K562 (cell line): ENCODE measurements at regions not wholly inside any gene's neighbourhood (a gene's known extent, or its start where the extent isn't known, plus 50 kb on each side); places are given as distances from the start of the nearest gene placed in this dataset.

Source experiments
- CBX5 ChIP-seq: IDR thresholded peaks from 2 replicates; pipeline ENCODE4 v1.6.1; 2014; ENCODE audit warnings: low read depth, borderline replicate concordance
- CBX8 ChIP-seq: fragments of 200-600 bp; sonication (generic); IDR thresholded peaks from 2 replicates; pipeline ENCODE4 v1.6.1; 2012; ENCODE audit warnings: borderline replicate concordance, mixed run types, low read depth, mild to moderate bottlenecking, moderate library complexity, mixed read lengths, low read length, control low read depth, inconsistent platforms; ENCODE audit not compliant: poor library complexity, severe bottlenecking; ENCODE audit errors: extremely low read depth
- CC2D1A ChIP-seq: fragments of 450-650 bp; IDR thresholded peaks from 2 replicates; pipeline ENCODE4 v1.6.1; 2017; ENCODE audit warnings: mild to moderate bottlenecking
- FOXA3 ChIP-seq, 2 experiments: fragments of 450-650 bp in 1 of 2; sonication (generic) in 1 of 2; formaldehyde crosslinking; IDR thresholded peaks in 1 of 2; conservative IDR thresholded peaks in 1 of 2; 2 replicates each; pipeline versions ENCODE4 v1.4.0 to v1.8.0; 2020 to 2022; ENCODE audit warnings: mild to moderate bottlenecking in 2 of 2, missing genetic modification reagents in 1 of 2
- HSF4 ChIP-seq: fragments of 250-450 bp; sonication (Bioruptor Pico); IDR thresholded peaks from 2 replicates; pipeline ENCODE4 v2.1.2; 2022; ENCODE audit warnings: mild to moderate bottlenecking, moderate library complexity, borderline replicate concordance
- ILK ChIP-seq: fragments of 450-650 bp; IDR thresholded peaks from 2 replicates; pipeline ENCODE4 v1.6.1; 2016; ENCODE audit warnings: missing genetic modification characterization, low read depth, mild to moderate bottlenecking, missing compliant biosample characterization, moderate library complexity, borderline replicate concordance
- MAFF ChIP-seq: IDR thresholded peaks from 2 replicates; pipeline ENCODE4 v1.6.1; 2012; ENCODE audit warnings: low read length, improper control_type of control experiment
- MAFK ChIP-seq: IDR thresholded peaks from 2 replicates; pipeline ENCODE4 v1.6.1; 2011; ENCODE audit warnings: low read length, improper control_type of control experiment
- MCM2 ChIP-seq: fragments of 450-650 bp; IDR thresholded peaks from 2 replicates; pipeline ENCODE4 v1.6.1; 2017; ENCODE audit warnings: low read depth, mild to moderate bottlenecking
- MCM5 ChIP-seq: fragments of 450-650 bp; IDR thresholded peaks from 2 replicates; pipeline ENCODE4 v1.6.1; 2016; ENCODE audit warnings: low read depth
- MEIS2 ChIP-seq: fragments of 450-650 bp; IDR thresholded peaks from 2 replicates; pipeline ENCODE4 v1.6.1; 2014; ENCODE audit warnings: mild to moderate bottlenecking; ENCODE audit not compliant: partially characterized antibody
- NCOA2 ChIP-seq, 2 experiments: fragments of 450-650 bp; IDR thresholded peaks; 2 replicates each; pipeline ENCODE4 v1.6.1; 2018; ENCODE audit warnings: mild to moderate bottlenecking in 2 of 2, moderate library complexity in 1 of 2; ENCODE audit not compliant: partially characterized antibody in 2 of 2
- RBM34 ChIP-seq: fragments of 200-400 bp; formaldehyde crosslinking; IDR thresholded peaks from 2 replicates; pipeline ENCODE4 v1.6.1; 2018; ENCODE audit warnings: low read length, borderline replicate concordance; ENCODE audit not compliant: insufficient read depth
- SP2 ChIP-seq: IDR thresholded peaks from 2 replicates; pipeline ENCODE4 v1.6.1; 2011; ENCODE audit warnings: mild to moderate bottlenecking, low read depth, low read length, moderate library complexity; ENCODE audit not compliant: poor library complexity, severe bottlenecking; ENCODE audit errors: extremely low read depth
- SPI1 ChIP-seq: IDR thresholded peaks from 2 replicates; pipeline ENCODE4 v1.6.1; 2011; ENCODE audit warnings: low read depth, low read length, control low read depth, borderline replicate concordance
- TAF1 ChIP-seq: IDR thresholded peaks from 2 replicates; pipeline ENCODE4 v1.6.1; 2011; ENCODE audit warnings: mild to moderate bottlenecking, low read length, moderate library complexity; ENCODE audit not compliant: insufficient read depth, control insufficient read depth, severe bottlenecking; ENCODE audit errors: extremely low read depth
- TCFL5 ChIP-seq: fragments of 250-450 bp; sonication (Bioruptor Pico); conservative IDR thresholded peaks from 2 replicates; pipeline ENCODE4 v1.6.1; 2021; ENCODE audit warnings: mild to moderate bottlenecking, moderate library complexity, matching md5 sums
- YY1 ChIP-seq, 3 experiments: IDR thresholded peaks; 2 replicates each; pipeline ENCODE4 v1.6.1; 2011; ENCODE audit warnings: low read length in 2 of 3, mild to moderate bottlenecking in 2 of 3, moderate library complexity in 2 of 3, borderline replicate concordance in 1 of 3, control low read depth in 1 of 3, low read depth in 1 of 3; ENCODE audit not compliant: insufficient read depth in 3 of 3, insufficient replicate concordance in 2 of 3, control insufficient read depth in 1 of 3, insufficient read length in 1 of 3; ENCODE audit errors: extremely low read depth in 1 of 3
- ZC3H4 ChIP-seq: sonication (generic); formaldehyde crosslinking; IDR thresholded peaks from 2 replicates; pipeline ENCODE4 v1.9.0; 2021; ENCODE audit warnings: missing genetic modification reagents, borderline replicate concordance
- ZC3H8 ChIP-seq: fragments of 450-650 bp; IDR thresholded peaks from 2 replicates; pipeline ENCODE4 v1.6.1; 2017
- ZKSCAN8 ChIP-seq: fragments of 200-800 bp; sonication (Bioruptor generic); IDR thresholded peaks from 2 replicates; pipeline ENCODE4 v1.6.1; 2016; ENCODE audit warnings: missing genetic modification characterization, missing compliant biosample characterization
- ZNF316 ChIP-seq: fragments of 450-650 bp; IDR thresholded peaks from 2 replicates; pipeline ENCODE4 v1.6.1; 2016
- ZNF57 ChIP-seq: fragments of 450-650 bp; formaldehyde crosslinking; IDR thresholded peaks from 2 replicates; pipeline ENCODE4 v1.4.0; 2020; ENCODE audit warnings: mild to moderate bottlenecking, moderate library complexity
- ZNF766 ChIP-seq: fragments of 200-800 bp; sonication (Bioruptor generic); conservative IDR thresholded peaks from 2 replicates; pipeline ENCODE4 v1.6.1; 2016; ENCODE audit warnings: missing genetic modification characterization, missing compliant biosample characterization
- TF ChIP-seq, protein P1 (sequence below), 2 experiments: fragments of 450-650 bp in 1 of 2; sonication (generic) in 1 of 2; formaldehyde crosslinking in 1 of 2; IDR thresholded peaks in 1 of 2; conservative IDR thresholded peaks in 1 of 2; 2 replicates each; pipeline versions ENCODE4 v1.6.1 to v1.8.1; 2016 to 2023; ENCODE audit warnings: mild to moderate bottlenecking in 2 of 2, moderate library complexity in 2 of 2, inconsistent platforms in 1 of 2, missing genetic modification reagents in 1 of 2

DNA sequence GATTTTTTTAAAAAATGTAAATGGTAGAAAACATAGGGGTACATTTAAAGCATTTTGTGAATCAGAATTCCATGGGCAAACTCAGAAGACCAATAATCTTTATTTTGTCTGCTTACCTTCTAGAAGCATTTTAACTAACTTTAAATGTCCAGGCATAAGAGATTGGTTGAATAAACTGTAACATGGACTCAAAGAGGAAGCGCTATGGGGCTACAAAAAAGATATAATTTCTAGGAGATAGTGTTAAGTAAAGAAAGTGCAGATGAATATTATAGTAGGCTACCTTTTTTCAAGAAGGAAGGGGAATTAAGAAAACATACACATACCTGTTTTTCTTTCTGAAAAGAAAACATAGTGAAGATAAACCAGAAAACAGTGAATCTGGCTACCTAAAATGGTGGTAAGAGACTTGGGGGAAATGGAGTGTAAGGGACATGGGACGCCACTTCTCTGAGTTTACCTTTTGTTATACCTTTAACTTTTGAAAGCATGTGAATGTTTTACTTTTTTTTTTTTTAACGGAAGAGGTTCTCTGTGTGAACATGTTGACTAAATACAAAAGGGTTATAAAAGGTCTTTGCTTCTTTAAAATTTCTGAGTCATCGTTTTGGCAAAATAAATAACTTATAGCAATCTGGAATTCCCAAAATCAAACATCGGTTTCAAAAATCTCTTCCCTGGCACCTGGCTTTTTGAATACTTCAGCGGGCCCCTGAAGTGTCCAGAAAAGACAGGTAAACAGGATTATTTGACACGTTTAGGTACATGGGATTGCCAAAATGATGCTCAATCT lies 133.4 kb downstream of the OR2B2 start (continued):
- TF ChIP-seq SPI1 (peak; percentile 37; the same call in 1 of the 2 replicates), MAFK (0 out of 2 replicates have a peak, but pooled peaks have one; percentile 17), CC2D1A (no peak), ZKSCAN8 (CRISPR knock-in tag) (no peak), FOXA3 (CRISPR knock-in tag; conservative IDR thresholded peaks at IDR 0.05 in 1 of 2, IDR thresholded peaks at IDR 0.05 in 1 of 2) (0 out of 4 replicates have a peak, but pooled peaks of 1 of the 2 experiments have one; percentile 23), CBX5 (no peak), HSF4 (no peak), YY1 (IDR thresholded peaks at IDR 0.05; ENCODE audit: borderline replicate concordance in 1 of 3, control insufficient read depth in 1 of 3, extremely low read depth in 1 of 3, insufficient read depth in 3 of 3, insufficient read length in 1 of 3, insufficient replicate concordance in 2 of 3, low read depth in 1 of 3, low read length in 2 of 3) (peak in 1 of 3 experiments; percentile 78), MAFF (0 out of 2 replicates have a peak, but pooled peaks have one; percentile 24), ILK (tag) (no peak), MEIS2 (no peak), CBX8 (no peak), TCFL5 (CRISPR knock-in tag) (no peak), MCM2 (no peak), ZC3H4 (CRISPR knock-in tag) (no peak), ZNF316 (peak; percentile 90), MCM5 (no peak), ZC3H8 (no peak), SP2 (no peak), NCOA2 (IDR thresholded peaks at IDR 0.05; ENCODE audit: partially characterized antibody in 2 of 2) (no peak), ZNF766 (CRISPR knock-in tag) (0 out of 2 replicates have a peak, but pooled peaks have one; percentile 47), ZNF57 (no peak), TAF1 (no peak), RBM34 (no peak)
- TF ChIP-seq, protein P1, sequence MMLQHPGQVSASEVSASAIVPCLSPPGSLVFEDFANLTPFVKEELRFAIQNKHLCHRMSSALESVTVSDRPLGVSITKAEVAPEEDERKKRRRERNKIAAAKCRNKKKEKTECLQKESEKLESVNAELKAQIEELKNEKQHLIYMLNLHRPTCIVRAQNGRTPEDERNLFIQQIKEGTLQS (IDR thresholded peaks at IDR 0.05): peak; percentile 64
- TF ChIP-seq, protein P1 (CRISPR knock-in tag; conservative IDR thresholded peaks at IDR 0.05): no peak
